Urothelium cell line (cell line): ENCODE measurements at regions not wholly inside any gene's neighbourhood (a gene's known extent, or its start where the extent isn't known, plus 50 kb on each side); places are given as distances from the start of the nearest gene placed in this dataset.
A peak's percentile ranks its signal among the peaks of the same experiment; 100 is the strongest.

Experiments used
- DNase-seq: peaks from one replicate; pipeline ENCODE4 v3.0.0; 2011; ENCODE audit warnings: low spot score, mixed read lengths
- FAIRE-seq: peaks from 2 replicates; lab custom pipeline; 2011; peaks lifted over from hg19 to GRCh38; lab: Jason Lieb, UNC

GRCh38 chr4:114494246-114494803 is 104.3 kb upstream of the UGT8 start:
- FAIRE-seq: no peak
- DNase-seq: no peak

- FAIRE-seq: no peak
Observed at GRCh38 chr4:114495471-114495928, 103.1 kb upstream of the UGT8 start.

GRCh38 chr4:114497116-114497515 is 101.5 kb upstream of the UGT8 start:
- no peak for FAIRE-seq
- DNase-seq: no peak

More at GRCh38 chr4:114495471-114495928, 103.1 kb upstream of the UGT8 start:
- no peak for DNase-seq

DNA sequence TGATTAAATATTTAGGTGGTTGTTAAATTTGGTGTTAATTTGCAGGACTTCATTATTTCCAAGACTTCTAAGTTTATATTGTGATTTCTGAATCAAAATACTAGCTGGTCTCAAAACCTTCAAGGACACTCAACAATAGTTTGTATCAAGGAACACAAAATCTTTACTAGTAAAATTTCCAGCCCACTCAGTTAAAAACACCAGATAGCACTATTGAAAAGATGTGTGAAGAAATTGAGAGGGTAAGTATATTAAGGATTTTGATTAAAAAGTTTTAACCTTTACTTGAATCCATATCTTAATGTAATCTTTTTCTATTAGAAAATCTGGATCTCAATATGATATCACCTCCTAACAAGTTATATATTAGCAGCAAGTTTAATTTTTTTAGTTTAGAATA is 89.3 kb upstream of the UGT8 start:
- FAIRE-seq: no peak

GRCh38 chr4:114512595-114513295 is 85.9 kb upstream of the UGT8 start:
- DNase-seq (no peak), FAIRE-seq (no peak)

More for the DNA sequence above, 89.3 kb upstream of the UGT8 start:
- no peak for DNase-seq

GRCh38 chr4:114519368-114519767 is 79.2 kb upstream of the UGT8 start:
- no peak for FAIRE-seq
- DNase-seq: no peak

DNA sequence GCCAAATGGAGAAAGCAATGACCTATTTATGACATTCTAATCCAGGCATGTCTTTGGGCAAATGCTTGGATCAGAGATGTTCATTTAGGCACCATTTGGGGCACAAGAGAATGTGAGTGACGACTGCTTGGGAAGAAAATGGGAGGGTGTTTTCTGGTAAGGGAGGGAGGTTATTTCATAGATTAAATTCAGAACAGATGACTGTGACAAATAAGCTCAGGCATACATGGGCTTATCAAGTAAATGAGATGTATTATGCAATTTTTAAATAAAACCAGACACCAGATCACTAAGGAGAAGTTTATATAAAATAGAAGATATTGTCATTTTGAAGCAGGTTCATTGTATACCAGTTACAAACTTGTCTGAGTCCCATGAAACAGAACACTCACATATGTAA is 71.4 kb upstream of the UGT8 start:
- DNase-seq (no peak), FAIRE-seq (no peak)

DNA sequence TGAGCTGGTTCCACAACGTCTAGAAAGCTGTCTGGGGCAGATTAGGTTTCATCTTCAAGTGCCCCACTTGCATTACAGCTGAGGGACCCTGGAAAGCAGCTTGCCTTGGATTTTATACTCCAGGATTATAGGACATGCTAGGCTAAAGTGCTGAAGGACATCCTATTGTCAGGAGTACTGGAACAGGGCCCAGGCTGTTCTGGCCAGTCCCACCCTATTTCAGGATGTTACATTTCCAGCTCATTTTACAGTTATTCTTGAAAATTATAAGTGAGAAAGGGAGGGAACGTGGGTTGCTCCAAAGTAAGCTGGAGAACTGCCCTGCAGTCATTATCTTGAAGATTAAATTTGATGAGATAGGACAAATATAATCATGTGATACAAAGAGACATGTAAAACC is 71.0 kb upstream of the UGT8 start:
- no peak for FAIRE-seq
- no peak for DNase-seq

- FAIRE-seq (no peak), DNase-seq (peak; percentile 7)
Observed at GRCh38 chr4:114535725-114536124, 62.9 kb upstream of the UGT8 start.

DNA sequence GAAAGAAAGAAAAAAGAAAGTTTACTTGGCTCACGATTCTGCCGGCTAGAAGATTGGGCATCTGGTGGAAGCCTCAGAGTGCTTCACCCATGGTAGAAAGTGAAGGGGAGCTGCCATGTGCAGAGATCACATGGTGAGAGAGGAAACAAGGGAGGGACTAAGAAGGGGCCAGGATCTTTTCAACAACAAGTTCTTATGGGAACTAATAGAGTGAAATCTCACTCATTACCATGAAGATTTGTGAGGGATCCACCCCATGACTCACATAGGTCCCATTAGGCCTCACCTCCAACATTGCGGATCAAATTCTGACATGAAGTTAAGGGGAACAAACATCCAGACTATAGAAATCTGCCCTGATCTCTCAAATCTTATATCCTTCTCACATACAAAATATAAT is 61.3 kb upstream of the UGT8 start:
- DNase-seq (no peak), FAIRE-seq (no peak)

- FAIRE-seq (no peak), DNase-seq (no peak)
Observed at GRCh38 chr4:114538012-114538617, 60.5 kb upstream of the UGT8 start.

DNA sequence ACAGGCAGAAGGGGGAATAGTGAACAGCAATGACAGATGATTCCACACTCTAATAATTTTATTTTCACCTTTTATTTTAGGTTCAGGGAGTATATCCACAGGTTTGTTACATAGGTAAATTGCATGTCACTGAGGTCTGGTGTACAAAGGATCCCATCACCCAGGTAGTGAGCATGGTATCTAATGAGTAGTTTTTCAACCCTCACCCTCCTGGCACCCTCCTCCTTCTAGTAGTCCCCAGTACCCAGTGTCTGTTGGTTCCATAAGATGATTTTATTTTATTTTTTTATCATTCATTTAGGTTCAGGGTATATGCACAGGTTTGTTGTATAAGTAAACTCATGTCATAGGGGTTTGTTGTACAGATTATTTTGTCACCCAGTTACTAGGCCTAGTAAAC is 58.6 kb upstream of the UGT8 start:
- FAIRE-seq (no peak), DNase-seq (no peak)

- DNase-seq: no peak
Observed at GRCh38 chr4:114547340-114548134, 51.1 kb upstream of the UGT8 start.

More at GRCh38 chr4:114547340-114548134, 51.1 kb upstream of the UGT8 start:
- no peak for FAIRE-seq
